Central memory CD8-positive, alpha-beta T cell (primary cell): ENCODE measurements at regions not wholly inside any gene's neighbourhood (a gene's known extent, or its start where the extent isn't known, plus 50 kb on each side); places are given as distances from the start of the nearest gene placed in this dataset.

Experiments
- ATAC-seq: fragments of 150-1000 bp; cut with Tn5 transposase; replicated peaks from 2 replicates; pipeline ENCODE4 v1.10.0; 2022; ENCODE audit warnings: mild to moderate bottlenecking, moderate FRiP score, moderate number of reproducible peaks; ENCODE audit not compliant: poor library complexity, severe bottlenecking; ENCODE audit errors: extremely low read depth
- DNase-seq, 2 donors: peaks; one replicate each; pipeline ENCODE4 v3.0.0; 2021; ENCODE audit warnings: low spot score in 2 of 2
- H3K27ac Mint-ChIP-seq: one replicate; pipeline ENCODE4 v1.8.0; 2022; ENCODE audit warnings: low read depth, mild to moderate bottlenecking, moderate library complexity, mixed read lengths
- H3K27me3 Mint-ChIP-seq: one replicate; pipeline ENCODE4 v1.8.0; 2022; ENCODE audit warnings: mixed read lengths
- H3K36me3 Mint-ChIP-seq: one replicate; pipeline ENCODE4 v1.8.0; 2022; ENCODE audit warnings: mild to moderate bottlenecking, moderate library complexity, mixed read lengths; ENCODE audit not compliant: insufficient read depth
- H3K4me1 Mint-ChIP-seq: one replicate; pipeline ENCODE4 v1.8.0; 2022; ENCODE audit warnings: mixed read lengths
- H3K4me3 Mint-ChIP-seq: one replicate; pipeline ENCODE4 v1.8.0; 2022; ENCODE audit warnings: mild to moderate bottlenecking, moderate library complexity, mixed read lengths
- H3K9me3 Mint-ChIP-seq: one replicate; pipeline ENCODE4 v1.8.0; 2022; ENCODE audit warnings: mixed read lengths

DNA sequence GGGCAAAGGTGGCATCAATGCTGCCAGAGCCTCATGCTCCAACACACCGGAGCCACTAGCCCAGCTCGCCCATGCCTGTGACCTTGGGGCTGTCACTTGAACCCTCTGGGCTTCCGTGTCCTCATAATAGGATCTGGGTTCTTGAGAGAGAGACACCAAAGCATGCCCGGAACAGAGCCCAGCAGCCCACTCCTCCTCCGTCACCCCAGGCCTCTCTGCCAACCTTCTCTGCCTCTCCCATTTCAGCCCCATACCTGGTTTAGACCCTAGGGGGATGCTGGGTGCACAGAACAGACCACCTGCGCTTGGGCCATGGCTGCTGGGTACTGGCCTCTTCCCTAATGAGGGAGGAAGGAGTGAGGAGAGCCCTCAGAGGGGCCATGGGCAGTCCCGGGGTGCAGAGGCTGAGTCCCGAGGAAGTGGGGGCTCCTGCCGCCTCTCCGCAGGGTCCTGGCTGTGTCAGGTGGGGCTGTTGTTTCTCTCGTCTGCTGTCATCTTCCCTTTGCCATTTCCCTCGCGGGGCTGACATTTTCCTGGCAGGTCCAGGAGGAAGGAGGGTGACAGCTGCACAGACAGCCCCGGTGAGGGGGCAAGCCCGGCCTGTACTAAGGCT, 172.4 kb upstream of the RTL1 start:
- H3K27me3 Mint-ChIP-seq: peaks cover 67% of the 10 kb centered on the region
- H3K4me1 Mint-ChIP-seq: no peaks in the 10 kb centered on the region
- H3K4me3 Mint-ChIP-seq: no peak overlapping the region
- no peaks in the 10 kb centered on the region for H3K9me3 Mint-ChIP-seq
- ATAC-seq: no peak
- no peaks in the 10 kb centered on the region for H3K36me3 Mint-ChIP-seq
- H3K27ac Mint-ChIP-seq: no peak overlapping the region
- no peak for DNase-seq

DNA sequence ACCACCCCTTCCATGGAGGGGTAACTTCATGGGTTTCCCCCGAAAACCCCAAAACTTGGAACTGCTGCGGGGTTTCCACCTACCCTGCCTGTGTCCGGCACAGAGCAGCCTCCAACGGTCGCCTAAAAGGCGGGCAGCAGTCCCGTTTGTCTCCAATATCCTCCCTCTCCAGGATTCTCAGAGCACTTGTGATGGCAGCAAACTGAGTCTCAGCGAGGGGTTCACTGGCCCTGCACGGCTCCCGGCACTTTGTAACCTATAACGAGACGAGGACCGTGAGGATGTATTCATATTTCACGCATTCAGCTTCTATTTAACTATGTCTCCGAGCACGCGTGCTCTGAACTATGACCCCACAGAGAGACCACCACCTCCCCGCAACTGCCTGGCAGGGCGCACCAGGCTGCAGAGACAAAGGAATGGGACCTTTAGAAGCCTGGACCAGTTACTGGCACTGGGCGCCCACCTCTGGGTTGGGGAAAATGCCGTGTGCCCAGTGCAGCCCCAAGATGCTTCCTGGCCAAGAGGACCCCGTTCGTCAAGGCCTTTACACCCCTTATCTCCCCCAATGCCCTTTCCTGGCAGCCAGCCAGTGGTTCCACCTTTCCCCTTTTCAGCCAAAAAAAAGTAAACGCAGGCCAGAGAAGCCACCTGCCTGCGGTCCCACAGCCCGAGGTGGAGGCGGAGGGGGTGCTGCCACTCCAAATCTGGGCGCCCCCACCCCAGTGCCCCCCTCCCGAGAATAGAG, 173.1 kb upstream of the RTL1 start:
- Mint-ChIP-seq H3K9me3 (no peaks in the 10 kb centered on the region), H3K4me3 (no peak overlapping the region), H3K4me1 (no peaks in the 10 kb centered on the region), H3K36me3 (no peaks in the 10 kb centered on the region), H3K27me3 (peaks cover 74% of the 10 kb centered on the region), H3K27ac (no peak overlapping the region)
- ATAC-seq: no peak
- no peak for DNase-seq

DNA sequence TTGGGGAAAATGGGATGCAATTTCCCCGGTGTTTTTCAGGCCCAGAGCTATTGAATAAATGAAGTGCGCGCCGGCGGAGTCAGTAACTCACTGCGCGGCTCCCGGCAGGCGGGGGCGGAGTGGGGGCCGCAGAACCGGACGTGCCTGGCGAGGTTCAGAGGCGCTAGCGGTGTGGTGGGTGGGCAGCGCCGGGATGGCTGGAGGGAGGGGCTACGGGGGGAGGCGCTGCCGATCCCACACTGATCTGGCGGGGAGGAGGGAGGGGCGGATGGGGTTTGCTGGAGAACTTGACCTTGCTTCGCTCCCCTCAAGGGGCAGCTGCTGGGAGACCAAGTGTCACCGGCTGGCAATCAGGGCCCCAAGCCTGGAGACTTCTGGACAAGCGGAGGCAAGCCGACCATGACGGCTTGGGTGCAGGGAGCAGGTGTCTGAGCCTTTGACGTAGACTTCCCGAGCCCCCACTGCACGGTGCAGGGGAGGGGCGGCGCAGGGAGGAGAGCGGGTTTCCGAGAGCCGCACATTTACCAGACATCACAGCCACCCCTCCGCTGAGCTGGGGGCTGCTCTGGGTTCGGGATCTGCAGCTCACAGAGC, 174.1 kb upstream of the RTL1 start:
- Mint-ChIP-seq H3K36me3 (no peaks in the 10 kb centered on the region), H3K27me3 (peaks cover 75% of the 10 kb centered on the region), H3K4me3 (no peak overlapping the region), H3K4me1 (no peaks in the 10 kb centered on the region), H3K9me3 (no peaks in the 10 kb centered on the region), H3K27ac (no peak overlapping the region)
- ATAC-seq (no peak), DNase-seq (no peak)

DNA sequence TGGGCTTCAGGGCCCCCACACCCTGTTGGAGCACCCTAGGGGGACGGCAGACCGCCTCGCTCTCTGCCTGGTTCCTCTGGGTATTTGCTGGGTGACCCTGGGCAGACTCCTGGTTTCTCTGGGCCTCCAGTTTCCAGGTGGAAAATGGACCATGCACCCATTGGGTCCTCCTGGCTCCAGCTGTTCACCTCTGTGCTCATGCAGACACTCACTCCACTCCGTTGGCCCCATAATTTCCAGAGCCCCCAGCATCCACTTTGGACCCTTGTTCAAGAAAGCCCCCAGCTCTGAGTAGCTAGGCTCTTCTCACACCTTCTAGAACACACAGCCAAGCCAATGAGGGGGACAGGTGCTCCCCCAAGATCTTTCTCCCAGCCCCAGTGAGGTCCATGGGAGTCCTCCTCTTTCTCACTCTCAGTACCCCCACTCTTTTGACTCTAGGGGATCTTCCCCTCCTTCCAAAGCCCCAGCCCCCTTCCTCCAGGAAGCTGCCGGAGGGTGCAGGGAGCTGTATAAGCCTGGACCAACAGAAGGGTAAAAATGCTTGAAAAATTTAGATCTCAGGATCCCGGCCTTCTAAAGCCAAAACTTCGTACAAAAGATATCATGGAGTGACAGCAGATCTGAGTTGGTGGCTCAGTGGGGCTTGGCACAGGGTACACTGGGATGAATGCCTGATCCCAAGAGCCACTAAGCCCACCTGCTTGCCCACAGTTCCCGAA, 174.8 kb upstream of the RTL1 start:
- Mint-ChIP-seq H3K4me1 (no peaks in the 10 kb centered on the region), H3K4me3 (no peak overlapping the region), H3K27me3 (peaks cover 75% of the 10 kb centered on the region), H3K27ac (no peak overlapping the region), H3K36me3 (no peaks in the 10 kb centered on the region), H3K9me3 (no peaks in the 10 kb centered on the region)
- DNase-seq (no peak), ATAC-seq (no peak)

DNA sequence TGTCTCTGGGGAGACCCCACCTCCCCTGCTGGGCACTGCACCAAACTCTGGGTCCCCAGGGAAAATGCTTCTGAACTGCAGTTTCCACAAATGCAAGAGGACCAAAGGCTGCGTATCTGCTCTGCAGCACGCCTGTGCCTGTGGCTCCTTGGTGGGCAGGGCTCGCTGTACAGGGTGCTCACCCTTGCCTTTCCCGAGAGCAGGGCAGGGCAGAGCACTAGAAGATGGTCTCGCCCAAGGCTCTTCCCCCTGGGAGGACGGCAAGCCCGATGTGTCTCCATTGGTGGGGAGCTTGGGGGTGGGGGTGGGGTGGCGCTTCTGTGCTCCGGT, 175.3 kb upstream of the RTL1 start:
- DNase-seq: peak in 1 of 2 donors; percentile 8
- no peaks in the 10 kb centered on the region for H3K36me3 Mint-ChIP-seq
- no peak overlapping the region for H3K27ac Mint-ChIP-seq
- no peaks in the 10 kb centered on the region for H3K9me3 Mint-ChIP-seq
- peaks cover 75% of the 10 kb centered on the region for H3K27me3 Mint-ChIP-seq
- H3K4me1 Mint-ChIP-seq: no peaks in the 10 kb centered on the region
- no peak for ATAC-seq
- H3K4me3 Mint-ChIP-seq: no peak overlapping the region

DNA sequence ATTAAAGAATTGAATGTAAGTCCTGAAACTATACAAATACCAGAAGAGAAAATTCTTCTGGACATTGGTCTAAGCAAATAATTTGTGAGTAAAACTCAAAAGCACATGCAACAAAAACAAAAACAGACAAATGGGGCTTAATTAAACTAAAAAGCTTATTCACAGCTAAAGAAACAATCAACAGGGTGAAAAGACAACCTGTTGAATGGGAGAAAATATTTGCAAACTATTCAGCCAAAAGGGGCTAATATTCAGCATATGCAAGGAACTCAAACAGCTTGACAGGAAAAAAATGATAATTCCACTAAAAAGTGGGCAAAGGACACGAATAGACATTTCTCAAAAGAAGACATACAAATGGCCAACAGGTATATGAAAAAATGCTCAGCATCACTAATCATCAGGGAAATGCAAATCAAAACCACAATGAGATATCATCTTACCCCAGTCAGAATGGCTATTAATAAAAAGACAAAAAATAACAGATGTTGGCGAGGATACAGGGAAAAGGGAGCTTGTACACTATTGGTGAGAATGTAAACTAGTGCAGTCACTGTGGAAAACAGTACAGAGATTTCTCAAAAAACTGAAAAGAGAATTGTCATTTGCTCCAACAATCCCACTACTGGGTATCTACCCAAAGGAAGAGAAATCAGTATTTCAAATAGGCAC, 177.5 kb upstream of the RTL1 start:
- Mint-ChIP-seq H3K4me1 (no peaks in the 10 kb centered on the region), H3K4me3 (no peak overlapping the region), H3K27me3 (peaks cover 72% of the 10 kb centered on the region), H3K9me3 (no peaks in the 10 kb centered on the region), H3K27ac (no peak overlapping the region), H3K36me3 (no peaks in the 10 kb centered on the region)
- DNase-seq (no peak), ATAC-seq (no peak)

DNA sequence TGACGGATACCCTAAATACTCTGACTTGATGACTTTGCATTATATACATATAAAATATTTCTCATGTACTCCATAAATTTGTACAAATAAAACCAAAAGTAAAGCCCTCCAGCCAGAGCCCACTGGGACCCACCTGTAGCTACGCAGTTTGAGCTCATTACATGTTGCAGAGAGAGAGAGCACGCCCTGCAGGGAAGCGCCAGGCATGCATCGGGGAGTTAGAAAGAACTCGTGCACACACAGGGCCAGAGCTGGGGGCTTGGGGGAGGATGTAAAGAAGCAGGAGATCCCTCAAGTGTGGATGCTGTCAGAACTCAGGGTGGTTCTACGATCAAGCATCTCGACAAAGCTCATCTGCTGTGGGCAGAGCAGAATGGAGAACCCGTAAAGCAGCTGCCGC, 178.5 kb upstream of the RTL1 start:
- Mint-ChIP-seq H3K27ac (no peak overlapping the region), H3K4me3 (no peak overlapping the region), H3K36me3 (no peaks in the 10 kb centered on the region), H3K9me3 (no peaks in the 10 kb centered on the region), H3K4me1 (no peaks in the 10 kb centered on the region), H3K27me3 (peaks cover 72% of the 10 kb centered on the region)
- ATAC-seq (no peak), DNase-seq (no peak)

DNA sequence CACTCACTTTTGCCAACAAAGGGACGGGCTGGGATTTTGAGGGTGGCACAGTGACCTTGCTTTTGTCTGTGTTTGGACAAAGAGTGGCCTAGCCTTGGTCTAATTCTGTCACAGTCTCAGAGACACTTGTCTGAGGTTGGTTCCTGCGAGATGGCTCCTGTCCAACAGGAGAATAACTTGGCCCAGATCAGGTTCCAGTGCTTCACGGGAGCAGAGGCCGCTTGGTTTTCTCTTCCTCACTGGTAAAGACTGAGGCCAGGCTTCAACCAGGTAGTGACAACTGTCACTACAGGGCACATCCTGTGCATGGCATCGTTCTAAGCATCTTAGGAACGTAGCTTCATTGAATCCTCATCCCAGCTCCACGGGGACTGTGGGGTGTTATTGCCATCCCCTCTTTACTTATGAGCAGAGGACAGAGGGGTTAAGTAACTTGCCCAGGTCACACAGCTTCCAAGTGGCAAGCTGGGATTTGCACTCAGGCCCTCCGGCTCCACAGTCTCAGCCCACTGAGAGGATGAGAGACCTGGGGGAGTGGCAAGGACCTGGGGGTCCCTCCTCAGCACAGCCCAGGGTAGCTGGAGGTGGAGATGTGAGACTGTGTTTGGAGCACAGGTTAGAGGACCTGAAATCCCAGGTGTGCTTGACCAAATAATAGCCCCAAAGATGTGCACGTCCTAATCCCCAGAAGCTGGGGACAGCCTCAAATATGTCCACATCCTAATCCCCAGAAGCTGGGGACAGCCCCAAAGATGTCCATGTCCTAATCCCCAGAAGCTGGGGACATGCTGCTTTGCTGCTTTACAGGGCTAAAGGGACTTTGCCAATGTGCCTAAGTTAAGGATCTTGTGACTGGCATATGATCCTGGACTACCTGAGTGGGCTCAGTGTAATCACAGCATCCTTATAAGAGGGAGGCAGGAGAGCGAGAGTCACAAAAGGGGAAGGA, 179.2 kb upstream of the RTL1 start:
- no peaks in the 10 kb centered on the region for H3K4me1 Mint-ChIP-seq
- no peak for ATAC-seq
- no peak overlapping the region for H3K4me3 Mint-ChIP-seq
- no peaks in the 10 kb centered on the region for H3K9me3 Mint-ChIP-seq
- DNase-seq: no peak
- peaks cover 67% of the 10 kb centered on the region for H3K27me3 Mint-ChIP-seq
- no peaks in the 10 kb centered on the region for H3K36me3 Mint-ChIP-seq
- no peak overlapping the region for H3K27ac Mint-ChIP-seq

DNA sequence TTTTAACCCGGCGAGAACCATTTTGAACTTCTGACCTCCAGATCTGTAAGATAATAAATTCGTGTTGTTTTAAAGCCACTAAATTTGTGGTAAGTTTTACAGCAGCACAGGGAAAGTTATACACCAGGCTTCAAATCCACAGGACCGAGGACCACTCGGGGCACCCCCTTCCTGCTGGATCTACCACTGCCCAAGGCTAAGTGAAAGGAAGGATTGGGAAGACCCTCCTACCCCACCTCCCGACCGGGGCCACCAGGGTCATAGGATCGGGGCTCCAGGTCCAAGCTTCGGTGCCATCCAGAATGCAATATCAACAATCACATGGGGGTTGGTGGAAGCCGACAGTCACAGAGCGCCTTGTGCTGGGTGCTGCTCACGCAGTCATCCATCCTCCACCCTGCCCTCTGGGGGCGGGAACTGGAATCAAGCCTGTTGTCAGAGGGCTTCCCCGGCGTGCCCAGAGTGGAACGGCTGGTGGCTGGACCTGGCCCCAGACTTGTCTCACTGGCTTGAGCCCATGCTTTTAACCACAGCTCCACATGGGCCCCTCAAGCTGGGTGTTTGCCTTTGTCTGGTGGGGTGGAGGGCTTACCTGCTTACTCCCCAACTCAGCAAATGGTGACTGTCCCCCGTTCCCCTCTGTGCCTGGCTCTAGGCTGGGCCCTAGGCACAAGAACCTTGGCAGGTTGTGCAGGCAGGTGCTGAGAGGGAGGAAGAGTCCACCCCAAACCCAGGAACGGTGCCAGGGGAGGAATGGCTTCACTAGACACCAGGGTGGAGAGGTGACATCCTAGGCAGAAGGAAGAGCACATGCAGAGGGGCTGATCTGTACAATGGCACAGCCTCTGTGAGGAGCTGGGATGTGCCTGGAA, 180.3 kb upstream of the RTL1 start:
- H3K36me3 Mint-ChIP-seq: no peaks in the 10 kb centered on the region
- ATAC-seq: no peak
- no peak overlapping the region for H3K4me3 Mint-ChIP-seq

DNA sequence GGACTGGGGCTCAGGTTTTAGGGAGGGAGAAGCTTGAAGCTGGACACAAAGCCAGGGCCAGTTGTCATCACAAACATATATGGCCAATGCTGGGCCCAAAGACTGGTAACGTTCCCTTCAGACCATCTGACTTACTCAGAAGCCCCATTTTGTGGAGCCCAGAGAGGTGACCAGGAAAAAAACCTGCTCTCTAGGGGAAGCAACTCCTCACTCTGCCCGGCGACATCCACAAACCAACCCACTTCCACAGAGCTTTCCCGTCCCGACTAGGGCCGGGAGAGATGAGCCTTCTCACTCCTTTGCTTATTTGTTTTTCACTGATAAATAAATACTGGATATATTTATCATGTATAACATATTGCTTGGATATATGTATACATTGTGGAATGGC, 180.9 kb upstream of the RTL1 start:
- DNase-seq (no peak), ATAC-seq (no peak)
- Mint-ChIP-seq H3K36me3 (no peaks in the 10 kb centered on the region), H3K9me3 (no peaks in the 10 kb centered on the region), H3K27me3 (peaks cover 50% of the 10 kb centered on the region), H3K4me1 (no peaks in the 10 kb centered on the region), H3K27ac (no peak overlapping the region), H3K4me3 (no peak overlapping the region)

More for the DNA sequence above, 180.3 kb upstream of the RTL1 start:
- no peaks in the 10 kb centered on the region for H3K9me3 Mint-ChIP-seq
- no peaks in the 10 kb centered on the region for H3K4me1 Mint-ChIP-seq
- peaks cover 56% of the 10 kb centered on the region for H3K27me3 Mint-ChIP-seq
- DNase-seq: peak in 1 of 2 donors; percentile 11
- H3K27ac Mint-ChIP-seq: no peak overlapping the region

DNA sequence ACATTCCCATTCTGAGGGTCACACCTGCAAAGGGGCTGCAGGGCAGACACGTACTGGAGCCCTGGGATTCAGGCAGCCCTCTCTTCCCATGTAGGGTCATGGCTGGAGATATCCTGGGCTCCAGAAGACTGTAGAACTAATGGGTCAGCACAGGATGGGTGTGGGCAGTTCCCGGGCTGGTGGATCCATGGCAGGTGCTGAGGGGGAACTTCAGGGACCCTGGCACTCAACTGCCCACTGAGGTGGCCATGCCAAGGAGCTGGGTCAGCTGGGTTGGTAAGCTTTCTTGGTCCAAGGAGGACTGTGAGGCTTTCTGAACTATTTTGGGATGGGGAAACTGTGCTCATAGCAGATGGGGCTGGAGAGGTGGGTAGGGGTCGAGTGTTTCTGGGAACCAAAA, 183.4 kb upstream of the RTL1 start:
- H3K27me3 Mint-ChIP-seq: peaks cover 44% of the 10 kb centered on the region
- H3K4me1 Mint-ChIP-seq: no peaks in the 10 kb centered on the region
- DNase-seq (no peak), ATAC-seq (no peak)
- H3K9me3 Mint-ChIP-seq: no peaks in the 10 kb centered on the region
- H3K27ac Mint-ChIP-seq: no peak overlapping the region
- H3K4me3 Mint-ChIP-seq: no peak overlapping the region
- H3K36me3 Mint-ChIP-seq: no peaks in the 10 kb centered on the region
